HepG2 (cell line): ENCODE measurements at regions not wholly inside any gene's neighbourhood (a gene's known extent, or its start where the extent isn't known, plus 50 kb on each side); places are given as distances from the start of the nearest gene placed in this dataset.

Experiments
- EP300 ChIP-seq, 3 experiments: sonication (generic) in 1 of 3; formaldehyde crosslinking in 1 of 3; IDR thresholded peaks; 2 replicates each; pipeline versions ENCODE4 v1.5.1 to v1.6.1; 2011 to 2020; ENCODE audit warnings: low read depth in 2 of 3, low read length in 2 of 3, borderline replicate concordance in 1 of 3, improper control_type of control experiment in 1 of 3, mild to moderate bottlenecking in 1 of 3, missing genetic modification reagents in 1 of 3, moderate library complexity in 1 of 3
- ETV6 ChIP-seq: sonication (generic); formaldehyde crosslinking; conservative IDR thresholded peaks from 2 replicates; pipeline ENCODE4 v1.4.0; 2020; ENCODE audit warnings: missing genetic modification reagents
- JUNB ChIP-seq: sonication (generic); formaldehyde crosslinking; IDR thresholded peaks from 2 replicates; pipeline ENCODE4 v1.8.0; 2022; ENCODE audit warnings: missing genetic modification reagents, mild to moderate bottlenecking, borderline replicate concordance
- JUND ChIP-seq: sonication (generic); formaldehyde crosslinking; IDR thresholded peaks from 2 replicates; pipeline ENCODE4 v1.8.0; 2022; ENCODE audit warnings: mild to moderate bottlenecking, missing genetic modification reagents
- MBD4 ChIP-seq: IDR thresholded peaks from 2 replicates; pipeline ENCODE4 v1.6.1; 2012; ENCODE audit warnings: low read length, inconsistent platforms, borderline replicate concordance
- NFRKB ChIP-seq: fragments of 450-650 bp; IDR thresholded peaks from 2 replicates; pipeline ENCODE4 v1.6.1; 2017
- POLR2AphosphoS5 ChIP-seq: IDR thresholded peaks from 2 replicates; pipeline ENCODE4 v1.6.1; 2012; ENCODE audit warnings: low read depth, low read length
- RFXAP ChIP-seq: sonication (generic); formaldehyde crosslinking; IDR thresholded peaks from 2 replicates; pipeline ENCODE4 v1.4.0; 2020; ENCODE audit warnings: missing genetic modification reagents, borderline replicate concordance
- ZNF207 ChIP-seq: fragments of 450-650 bp; IDR thresholded peaks from 2 replicates; pipeline ENCODE4 v1.6.1; 2016; ENCODE audit warnings: antibody characterized with exemption, borderline replicate concordance
- ZNF747 ChIP-seq: sonication (generic); formaldehyde crosslinking; IDR thresholded peaks from 2 replicates; pipeline ENCODE4 v1.8.1; 2023; ENCODE audit warnings: missing genetic modification reagents, mild to moderate bottlenecking, borderline replicate concordance
- TF ChIP-seq, protein P1 (sequence below): sonication (generic); formaldehyde crosslinking; IDR thresholded peaks from one replicate; pipeline ENCODE4 v1.5.1; 2020; ENCODE audit warnings: mild to moderate bottlenecking, missing genetic modification reagents; ENCODE audit errors: not compliant biosample characterization
- TF ChIP-seq, protein P2 (sequence below): fragments of 450-650 bp; IDR thresholded peaks from 2 replicates; pipeline ENCODE4 v1.6.1; 2017
- TF ChIP-seq, protein P3 (sequence below): sonication (generic); formaldehyde crosslinking; IDR thresholded peaks from 2 replicates; pipeline ENCODE4 v1.4.0; 2020; ENCODE audit warnings: missing genetic modification reagents, borderline replicate concordance

DNA sequence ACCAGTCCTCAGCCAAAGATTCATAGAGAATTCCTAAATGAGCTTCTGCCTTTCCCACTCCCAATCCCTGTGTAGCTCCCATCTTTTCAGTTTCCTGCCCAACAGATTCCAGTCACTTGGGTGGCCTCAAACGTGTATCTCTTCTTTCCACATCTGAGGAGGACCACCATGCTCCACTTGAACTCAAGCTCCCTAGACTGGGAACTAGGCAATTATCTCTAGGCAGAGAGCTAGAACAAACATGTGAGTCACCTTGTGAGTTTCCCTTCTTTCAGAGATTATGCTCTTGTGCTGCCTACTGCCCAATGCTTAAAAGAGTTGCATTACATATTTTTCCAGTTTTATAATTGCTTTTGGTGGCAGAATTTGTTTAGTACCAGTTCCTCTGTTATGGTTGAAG lies 178.0 kb downstream of the MDFIC start:
- TF ChIP-seq RFXAP (no peak), ZNF747 (CRISPR knock-in tag) (no peak), POLR2AphosphoS5 (no peak), ETV6 (CRISPR knock-in tag) (no peak), EP300 (IDR thresholded peaks at IDR 0.05; ENCODE audit: low read depth in 2 of 2, low read length in 2 of 2) (no peak), EP300 (CRISPR knock-in tag; IDR thresholded peaks at IDR 0.05; ENCODE audit: borderline replicate concordance) (no peak), MBD4 (no peak), NFRKB (no peak), ZNF207 (no peak), JUND (CRISPR knock-in tag) (no peak), JUNB (CRISPR knock-in tag) (no peak)
- TF ChIP-seq, protein P1, sequence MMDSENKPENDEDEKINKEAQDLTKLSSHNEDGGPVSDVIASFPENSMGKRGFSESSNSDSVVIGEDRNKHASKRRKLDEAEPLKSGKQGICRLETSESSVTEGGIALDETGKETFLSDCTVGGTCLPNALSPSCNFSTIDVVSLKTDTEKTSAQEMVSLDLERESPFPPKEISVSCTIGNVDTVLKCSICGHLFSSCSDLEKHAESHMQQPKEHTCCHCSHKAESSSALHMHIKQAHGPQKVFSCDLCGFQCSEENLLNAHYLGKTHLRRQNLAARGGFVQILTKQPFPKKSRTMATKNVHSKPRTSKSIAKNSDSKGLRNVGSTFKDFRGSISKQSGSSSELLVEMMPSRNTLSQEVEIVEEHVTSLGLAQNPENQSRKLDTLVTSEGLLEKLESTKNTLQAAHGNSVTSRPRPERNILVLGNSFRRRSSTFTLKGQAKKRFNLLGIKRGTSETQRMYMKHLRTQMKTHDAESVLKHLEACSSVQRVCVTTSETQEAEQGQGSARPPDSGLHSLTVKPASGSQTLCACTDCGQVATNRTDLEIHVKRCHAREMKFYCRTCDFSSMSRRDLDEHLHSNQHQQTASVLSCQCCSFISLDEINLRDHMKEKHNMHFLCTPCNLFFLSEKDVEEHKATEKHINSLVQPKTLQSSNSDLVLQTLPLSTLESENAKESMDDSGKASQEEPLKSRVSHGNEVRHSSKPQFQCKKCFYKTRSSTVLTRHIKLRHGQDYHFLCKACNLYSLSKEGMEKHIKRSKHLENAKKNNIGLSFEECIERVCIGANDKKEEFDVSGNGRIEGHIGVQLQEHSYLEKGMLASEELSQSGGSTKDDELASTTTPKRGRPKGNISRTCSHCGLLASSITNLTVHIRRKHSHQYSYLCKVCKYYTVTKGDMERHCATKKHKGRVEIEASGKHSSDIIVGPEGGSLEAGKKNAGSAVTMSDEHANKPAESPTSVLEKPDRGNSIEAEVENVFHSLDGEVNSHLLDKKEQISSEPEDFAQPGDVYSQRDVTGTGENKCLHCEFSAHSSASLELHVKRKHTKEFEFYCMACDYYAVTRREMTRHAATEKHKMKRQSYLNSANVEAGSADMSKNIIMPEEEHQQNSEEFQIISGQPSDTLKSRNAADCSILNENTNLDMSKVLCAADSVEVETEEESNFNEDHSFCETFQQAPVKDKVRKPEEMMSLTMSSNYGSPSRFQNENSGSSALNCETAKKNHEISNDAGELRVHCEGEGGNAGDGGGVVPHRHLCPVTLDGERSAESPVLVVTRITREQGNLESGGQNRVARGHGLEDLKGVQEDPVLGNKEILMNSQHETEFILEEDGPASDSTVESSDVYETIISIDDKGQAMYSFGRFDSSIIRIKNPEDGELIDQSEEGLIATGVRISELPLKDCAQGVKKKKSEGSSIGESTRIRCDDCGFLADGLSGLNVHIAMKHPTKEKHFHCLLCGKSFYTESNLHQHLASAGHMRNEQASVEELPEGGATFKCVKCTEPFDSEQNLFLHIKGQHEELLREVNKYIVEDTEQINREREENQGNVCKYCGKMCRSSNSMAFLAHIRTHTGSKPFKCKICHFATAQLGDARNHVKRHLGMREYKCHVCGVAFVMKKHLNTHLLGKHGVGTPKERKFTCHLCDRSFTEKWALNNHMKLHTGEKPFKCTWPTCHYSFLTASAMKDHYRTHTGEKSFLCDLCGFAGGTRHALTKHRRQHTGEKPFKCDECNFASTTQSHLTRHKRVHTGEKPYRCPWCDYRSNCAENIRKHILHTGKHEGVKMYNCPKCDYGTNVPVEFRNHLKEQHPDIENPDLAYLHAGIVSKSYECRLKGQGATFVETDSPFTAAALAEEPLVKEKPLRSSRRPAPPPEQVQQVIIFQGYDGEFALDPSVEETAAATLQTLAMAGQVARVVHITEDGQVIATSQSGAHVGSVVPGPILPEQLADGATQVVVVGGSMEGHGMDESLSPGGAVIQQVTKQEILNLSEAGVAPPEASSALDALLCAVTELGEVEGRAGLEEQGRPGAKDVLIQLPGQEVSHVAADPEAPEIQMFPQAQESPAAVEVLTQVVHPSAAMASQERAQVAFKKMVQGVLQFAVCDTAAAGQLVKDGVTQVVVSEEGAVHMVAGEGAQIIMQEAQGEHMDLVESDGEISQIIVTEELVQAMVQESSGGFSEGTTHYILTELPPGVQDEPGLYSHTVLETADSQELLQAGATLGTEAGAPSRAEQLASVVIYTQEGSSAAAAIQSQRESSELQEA: no peak
- TF ChIP-seq, protein P2, sequence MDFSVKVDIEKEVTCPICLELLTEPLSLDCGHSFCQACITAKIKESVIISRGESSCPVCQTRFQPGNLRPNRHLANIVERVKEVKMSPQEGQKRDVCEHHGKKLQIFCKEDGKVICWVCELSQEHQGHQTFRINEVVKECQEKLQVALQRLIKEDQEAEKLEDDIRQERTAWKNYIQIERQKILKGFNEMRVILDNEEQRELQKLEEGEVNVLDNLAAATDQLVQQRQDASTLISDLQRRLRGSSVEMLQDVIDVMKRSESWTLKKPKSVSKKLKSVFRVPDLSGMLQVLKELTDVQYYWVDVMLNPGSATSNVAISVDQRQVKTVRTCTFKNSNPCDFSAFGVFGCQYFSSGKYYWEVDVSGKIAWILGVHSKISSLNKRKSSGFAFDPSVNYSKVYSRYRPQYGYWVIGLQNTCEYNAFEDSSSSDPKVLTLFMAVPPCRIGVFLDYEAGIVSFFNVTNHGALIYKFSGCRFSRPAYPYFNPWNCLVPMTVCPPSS: no peak
- TF ChIP-seq, protein P3, sequence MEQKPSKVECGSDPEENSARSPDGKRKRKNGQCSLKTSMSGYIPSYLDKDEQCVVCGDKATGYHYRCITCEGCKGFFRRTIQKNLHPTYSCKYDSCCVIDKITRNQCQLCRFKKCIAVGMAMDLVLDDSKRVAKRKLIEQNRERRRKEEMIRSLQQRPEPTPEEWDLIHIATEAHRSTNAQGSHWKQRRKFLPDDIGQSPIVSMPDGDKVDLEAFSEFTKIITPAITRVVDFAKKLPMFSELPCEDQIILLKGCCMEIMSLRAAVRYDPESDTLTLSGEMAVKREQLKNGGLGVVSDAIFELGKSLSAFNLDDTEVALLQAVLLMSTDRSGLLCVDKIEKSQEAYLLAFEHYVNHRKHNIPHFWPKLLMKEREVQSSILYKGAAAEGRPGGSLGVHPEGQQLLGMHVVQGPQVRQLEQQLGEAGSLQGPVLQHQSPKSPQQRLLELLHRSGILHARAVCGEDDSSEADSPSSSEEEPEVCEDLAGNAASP (CRISPR knock-in tag): no peak
